CD4-positive, alpha-beta T cell treated with Interferon gamma for 1 hour (primary cell): ENCODE measurements at regions not wholly inside any gene's neighbourhood (a gene's known extent, or its start where the extent isn't known, plus 50 kb on each side); places are given as distances from the start of the nearest gene placed in this dataset.

Experiments used
- DNase-seq: peaks from one replicate; pipeline ENCODE4 v3.0.0-alpha.2; 2020

DNA sequence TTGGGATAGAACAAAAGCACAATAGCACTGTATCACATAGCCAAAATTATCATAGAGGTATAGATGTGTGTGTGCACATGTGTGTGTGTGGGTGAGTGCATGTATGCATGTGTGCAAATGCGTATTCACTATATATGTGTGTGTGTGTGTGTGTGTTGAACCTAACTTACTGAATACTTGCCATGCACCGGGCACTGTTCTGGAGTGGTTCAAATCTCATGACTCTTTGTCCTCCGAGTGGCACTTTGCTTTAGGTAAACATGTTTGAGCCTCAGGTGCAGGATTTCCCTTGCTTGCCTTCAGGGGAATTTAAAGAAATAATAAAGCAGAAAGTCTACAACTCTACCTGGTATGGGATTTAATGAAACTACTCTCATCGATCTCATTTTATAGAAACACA, 183.5 kb upstream of the GDNF start:
- no peak for DNase-seq

DNA sequence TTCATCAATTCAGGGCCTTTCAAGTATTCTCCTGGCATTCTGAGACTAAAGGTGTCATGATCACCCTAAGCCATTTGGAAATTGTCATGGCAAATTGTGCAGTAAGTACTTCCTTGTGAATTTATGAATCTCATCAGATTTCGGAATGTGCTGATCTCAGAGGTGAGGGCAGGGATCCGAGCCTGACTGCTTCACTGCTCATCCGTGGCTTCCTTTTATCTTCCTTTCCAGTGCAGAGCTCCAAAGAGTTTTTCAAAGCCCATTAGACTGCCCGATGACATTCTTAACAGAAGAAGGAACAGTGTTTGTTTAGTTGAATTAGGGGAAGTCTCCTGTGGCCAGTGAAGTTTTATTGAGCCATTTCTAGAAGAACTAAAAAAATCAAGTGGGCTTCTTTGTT, 182.8 kb upstream of the GDNF start:
- no peak for DNase-seq

DNA sequence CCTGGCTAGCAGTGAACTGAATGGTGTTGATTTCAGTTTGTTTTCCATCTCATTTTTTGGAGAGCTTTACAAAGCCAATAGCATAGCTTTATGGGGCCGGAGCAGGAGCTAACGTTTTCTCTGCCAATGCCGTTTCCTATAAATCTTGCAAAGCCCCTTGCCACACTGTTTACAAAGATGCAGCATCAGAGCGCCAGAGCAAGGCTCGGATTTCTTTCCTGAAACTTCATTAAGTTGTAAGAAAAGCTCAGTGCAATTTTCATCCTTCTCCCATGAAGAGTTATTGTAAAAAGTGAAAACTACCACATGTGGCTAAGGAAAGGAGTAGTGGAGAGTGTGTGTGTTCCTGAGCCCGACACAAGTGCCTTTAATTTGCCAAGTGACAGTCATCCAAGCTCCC, 178.2 kb upstream of the GDNF start:
- no peak for DNase-seq

DNA sequence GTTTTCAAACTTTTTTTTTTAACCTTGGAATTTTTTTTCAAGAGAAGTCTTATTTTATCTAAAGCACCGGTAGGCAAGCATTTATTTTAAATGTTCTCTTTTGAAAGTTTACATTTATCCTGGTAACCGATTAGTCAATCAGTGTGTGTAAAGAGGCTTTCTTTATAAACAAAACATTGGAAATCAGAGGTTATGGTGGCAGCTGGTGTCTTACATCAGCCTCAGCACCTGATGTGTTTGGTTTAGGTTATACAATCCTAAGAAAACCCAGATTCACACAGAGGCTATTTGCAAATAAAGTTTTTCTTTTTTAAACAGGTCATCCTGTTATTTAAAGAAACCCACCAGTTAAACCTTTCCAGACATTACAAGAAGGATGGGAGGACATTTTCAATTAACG, 173.3 kb upstream of the GDNF start:
- no peak for DNase-seq

DNA sequence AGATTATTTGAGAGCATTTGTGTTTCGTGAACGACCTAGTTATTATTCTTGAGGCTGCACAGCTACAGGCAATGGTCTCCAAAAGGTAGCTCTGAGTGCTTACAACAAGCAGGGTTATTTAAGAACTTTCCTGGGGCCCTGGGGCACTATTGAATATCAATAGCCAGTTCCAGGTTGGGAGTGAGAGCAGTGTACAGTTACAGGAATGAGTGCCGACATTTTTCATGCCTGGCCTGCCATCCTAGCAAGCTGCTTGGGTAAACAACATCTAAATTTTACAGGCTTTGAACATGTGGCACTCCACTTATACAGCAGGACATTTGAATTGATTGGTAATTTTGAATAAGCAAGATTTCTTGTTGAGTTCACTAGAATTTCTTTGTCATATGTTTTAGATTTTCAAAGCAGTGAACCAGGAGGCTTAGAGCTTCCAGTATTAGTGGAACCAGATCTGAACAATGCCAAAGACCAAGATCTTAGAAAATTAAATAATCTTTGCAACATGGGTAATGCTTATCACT, 171.9 kb upstream of the GDNF start:
- no peak for DNase-seq

DNA sequence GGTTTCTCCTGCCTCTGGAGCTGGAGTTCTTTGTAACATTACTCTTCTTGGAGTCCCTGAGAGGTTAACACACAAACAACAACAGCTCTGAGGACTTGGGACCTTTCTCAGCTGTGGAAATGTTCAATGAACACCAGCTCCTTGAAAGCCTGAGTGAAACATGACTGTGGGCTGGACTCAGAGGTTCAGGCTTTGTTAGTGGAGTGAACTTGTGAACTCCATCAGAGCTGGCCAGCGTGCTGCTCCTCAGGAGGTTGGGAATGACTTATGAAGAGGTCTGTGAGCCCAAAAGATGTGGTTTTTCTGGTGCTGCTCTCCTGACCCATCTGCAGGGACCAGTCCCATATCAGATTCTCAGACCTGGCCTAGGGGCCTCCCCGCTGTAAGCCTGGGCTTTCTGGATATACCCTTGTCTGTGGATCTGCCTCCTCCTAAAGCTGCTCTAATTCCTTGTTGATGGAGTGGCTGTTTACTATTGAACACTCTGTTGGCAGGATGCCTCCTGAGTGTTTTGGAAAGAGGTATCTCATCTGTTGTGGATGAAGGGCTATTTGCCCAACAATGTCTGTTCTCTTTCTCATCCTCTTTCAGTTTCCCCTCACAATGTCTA, 170.0 kb upstream of the GDNF start:
- DNase-seq = no peak

DNA sequence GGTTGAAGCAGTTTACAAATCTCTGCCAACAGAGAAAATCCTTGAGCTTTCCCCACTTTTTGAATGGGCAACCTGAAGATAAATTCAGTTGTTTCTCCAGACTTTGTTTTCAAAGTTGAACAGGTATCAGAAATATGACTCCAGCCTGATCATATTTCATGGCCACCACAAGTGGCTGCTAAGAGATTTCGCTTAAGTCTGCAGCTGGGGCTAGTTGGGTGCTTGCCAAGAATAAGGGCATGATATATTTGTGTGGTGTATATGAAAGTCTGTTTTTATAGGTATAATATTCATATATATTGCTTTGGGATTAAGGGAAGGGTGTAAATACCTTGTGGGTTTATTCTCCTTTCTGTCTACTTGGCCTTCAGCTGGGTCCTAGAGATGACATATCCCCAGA, 168.4 kb upstream of the GDNF start:
- no peak for DNase-seq

DNA sequence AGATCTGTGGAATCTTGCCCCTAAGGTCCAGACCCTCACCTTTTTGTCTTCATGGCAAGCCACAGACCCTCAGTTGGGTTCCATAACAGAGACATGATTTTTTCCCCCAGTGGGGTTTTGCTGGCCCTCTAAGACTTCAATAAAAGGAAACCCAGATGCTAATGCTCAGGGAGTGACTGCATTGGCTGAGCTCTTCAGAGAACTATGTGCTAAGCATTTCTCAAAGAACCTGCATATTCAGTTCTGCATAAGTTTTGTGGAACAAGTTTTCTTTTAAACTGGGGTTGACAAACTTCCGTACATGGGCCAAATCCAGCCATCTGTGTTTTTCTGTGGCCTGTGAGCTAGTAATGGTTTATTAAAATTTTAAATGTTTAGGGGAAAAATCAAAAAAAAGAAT, 159.8 kb upstream of the GDNF start:
- no peak for DNase-seq

DNA sequence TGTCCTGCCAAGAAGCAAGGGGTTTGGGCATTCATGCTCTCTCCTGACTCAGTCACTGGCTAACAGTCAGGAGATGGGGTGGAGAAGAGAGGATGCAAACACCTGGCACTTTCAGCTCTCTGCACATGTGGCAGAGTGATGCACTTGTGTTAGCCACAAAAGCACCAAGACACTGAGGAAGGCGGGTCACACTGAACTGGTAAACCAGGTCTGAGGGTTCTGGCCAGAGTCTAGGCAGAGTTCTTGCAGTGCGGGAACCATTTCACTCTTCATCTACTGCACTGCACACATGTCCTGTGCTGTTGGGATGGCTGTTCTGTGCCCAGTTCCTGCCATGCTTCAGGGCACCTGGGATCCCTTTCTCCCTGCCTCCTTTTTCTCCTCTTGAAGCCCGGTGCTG, 157.1 kb upstream of the GDNF start:
- DNase-seq = no peak

DNA sequence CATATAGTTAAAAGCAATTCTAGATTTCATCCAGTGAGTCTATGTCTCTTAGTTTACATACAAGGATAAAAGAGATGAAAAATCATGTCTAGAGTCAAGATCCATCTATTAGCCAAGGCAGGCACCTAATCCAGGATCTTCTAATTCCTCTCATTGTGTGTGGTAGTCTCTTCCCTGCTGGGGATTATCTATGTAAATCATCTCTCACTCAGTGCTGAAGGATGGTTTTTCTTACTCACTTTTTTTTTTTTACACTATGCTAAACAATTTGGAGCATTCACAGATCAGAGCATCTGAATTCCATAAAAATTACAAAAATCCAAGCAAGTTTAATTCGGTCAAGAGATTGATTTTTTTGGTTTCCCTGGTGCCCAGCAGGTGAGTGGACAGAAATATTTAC, 154.9 kb upstream of the GDNF start:
- no peak for DNase-seq

DNA sequence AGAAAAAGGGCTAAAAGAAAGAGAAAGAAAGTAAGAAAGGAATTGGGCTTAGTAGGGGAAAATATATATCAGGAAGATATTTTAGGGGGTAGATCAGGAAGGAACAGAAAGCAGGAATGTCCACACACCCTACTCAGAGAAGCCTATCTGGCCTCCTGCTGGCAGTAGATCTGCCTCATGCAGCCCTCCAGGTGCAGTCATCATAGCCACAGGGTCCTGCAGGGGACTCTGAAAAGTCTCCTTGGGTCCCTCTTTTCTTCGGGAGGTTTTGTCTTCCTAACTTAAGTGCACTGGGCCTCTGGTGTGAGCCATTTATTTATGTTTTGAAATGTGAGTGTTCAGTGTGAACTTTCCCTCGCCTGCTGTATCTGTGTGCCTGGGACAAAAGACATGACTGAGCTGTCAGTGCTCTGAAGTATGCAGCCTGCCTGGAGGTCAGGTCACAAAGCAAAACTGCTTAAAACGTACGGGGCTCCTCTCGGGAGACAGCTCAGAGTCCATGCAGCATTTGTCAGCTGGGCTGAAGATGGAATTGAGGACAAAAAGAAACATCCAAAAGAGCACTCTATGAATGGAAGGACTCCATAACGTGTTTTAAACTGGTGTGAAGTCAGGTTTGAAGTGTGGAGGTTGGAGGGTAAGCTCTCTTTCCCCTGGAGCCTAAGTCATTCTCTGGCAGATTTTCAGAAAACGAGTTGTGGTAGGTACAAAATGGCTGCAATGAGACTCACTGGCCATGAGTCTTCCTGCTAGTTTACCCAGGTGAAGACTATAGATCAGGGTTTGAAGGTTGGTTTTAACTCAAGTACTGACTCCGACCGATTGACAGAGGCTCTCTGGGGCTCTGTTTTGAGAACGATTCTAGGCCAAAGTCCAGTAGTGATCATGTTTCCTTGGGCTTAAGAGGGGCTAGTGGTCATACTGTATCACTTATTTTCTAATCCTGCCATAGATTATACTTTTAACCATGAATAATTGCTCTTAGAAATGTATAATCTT, 151.8 kb upstream of the GDNF start:
- DNase-seq = no peak

DNA sequence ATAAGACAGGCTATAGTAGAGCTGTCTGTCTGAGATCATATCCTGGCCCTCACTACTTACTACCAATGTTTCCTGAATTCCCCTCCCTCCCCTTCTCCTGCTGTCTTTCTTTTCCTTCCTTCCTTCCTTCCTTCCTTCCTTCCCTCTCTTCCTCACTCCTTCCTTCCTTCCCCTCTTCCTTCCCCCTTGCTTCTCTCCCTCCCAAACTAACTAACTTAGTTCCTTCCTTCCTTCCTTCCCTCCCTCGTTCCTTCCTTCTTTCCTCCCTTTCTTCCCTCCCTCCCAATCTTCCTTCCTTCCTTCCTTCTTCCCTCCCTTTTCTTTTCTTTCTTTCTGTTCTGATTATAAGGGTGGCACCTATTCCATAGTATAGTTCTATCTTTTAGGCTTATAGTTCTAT, 150.0 kb upstream of the GDNF start:
- no peak for DNase-seq

DNA sequence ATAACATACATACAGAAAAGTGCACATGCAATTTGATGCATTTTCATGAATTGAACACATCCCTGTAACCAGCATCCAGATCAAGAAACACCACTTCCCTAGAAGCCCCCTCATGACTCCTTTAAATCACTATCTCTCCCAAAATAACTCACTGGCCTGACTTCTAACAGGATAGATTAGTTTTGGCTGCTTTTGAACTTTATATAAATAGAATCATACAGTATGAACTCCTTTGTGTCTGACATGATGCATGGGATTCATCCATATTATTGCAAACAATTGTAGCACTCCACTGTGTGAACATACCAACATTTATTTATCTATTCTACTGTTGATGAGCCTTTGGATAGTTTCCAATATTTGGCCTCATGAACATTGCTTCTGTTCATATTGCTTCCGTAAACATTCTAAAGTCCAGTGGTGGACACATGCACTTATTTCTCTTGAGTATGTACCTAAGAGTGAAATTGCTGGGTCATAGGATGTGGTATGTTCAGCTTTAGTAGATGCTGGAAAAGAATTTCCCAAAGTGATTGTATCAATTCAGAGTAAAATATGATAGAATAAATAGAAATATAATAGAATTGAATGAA, 148.7 kb upstream of the GDNF start:
- DNase-seq = no peak

DNA sequence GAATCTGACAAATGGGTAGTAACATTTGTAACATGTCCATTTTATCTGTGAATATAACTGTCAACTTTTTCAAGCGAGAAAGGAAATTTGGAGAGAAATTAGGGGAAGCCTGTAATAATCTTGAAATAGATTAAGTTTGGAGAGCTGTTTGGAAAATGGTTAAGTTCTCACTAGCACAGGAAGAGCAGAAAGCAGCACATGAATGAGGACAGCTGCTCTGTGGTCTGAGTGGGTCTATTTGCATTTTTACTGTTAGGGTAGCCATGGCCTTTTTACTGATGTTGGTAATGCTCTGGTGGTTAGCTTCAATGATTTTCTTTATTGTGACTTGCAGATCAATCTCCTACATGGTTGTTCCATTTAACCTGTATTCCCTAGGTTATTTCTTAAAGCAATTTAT, 144.5 kb upstream of the GDNF start:
- DNase-seq = no peak

DNA sequence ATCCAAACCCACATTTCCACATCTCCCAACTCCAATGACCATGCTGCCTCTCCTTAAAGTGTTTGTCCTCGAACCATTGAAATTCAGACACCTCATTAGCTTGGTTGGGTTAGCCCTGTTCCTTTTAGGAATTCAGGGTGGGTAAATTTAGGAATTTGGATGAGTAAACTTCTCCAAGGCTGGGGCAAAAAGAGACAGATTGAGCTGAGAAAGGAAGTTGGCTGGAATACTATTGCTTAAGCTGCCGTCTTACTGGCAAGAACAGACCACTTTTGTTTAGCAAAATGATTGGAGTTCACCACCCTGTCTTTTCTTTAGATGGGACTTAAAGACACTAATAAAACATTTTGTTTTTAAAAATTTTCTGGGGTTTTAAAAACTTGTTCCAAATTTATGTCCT, 143.6 kb upstream of the GDNF start:
- DNase-seq = no peak

DNA sequence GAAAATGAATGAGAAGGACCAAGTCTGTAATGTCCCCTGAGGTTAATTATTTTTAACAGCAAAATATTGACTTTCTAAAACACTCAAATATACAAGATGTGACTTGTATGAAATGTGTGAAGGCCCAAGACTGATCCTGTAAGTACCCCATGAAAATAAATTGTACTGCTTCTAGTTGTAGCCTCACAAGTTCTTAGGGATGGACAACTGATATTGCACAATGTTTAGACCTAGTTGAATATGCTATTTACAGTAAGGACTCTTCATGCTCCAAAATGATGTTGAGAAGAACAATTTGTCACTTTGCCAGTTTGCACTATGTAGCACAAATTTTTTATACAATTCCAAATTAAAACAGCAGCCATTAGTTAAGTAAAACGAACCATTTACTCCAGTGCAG, 139.7 kb upstream of the GDNF start:
- no peak for DNase-seq

DNA sequence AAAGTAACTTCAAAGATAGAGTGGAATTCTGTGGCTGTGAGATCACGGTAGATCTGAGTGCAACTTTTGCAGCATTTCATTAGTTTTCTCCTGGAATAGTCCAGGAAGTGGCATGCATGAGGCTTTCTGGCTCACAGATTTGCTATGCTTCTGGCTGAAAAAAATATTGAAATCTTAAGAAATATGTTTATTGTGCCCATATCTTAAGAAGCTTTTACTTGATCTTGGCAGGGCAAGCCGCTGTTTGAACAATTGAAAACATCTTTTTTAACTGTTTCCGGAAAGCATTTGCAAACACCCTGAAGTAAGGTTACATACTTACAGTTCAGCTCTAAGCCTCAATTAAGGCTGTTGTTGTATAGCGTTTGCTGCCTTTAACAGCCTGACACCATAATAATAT, 135.7 kb upstream of the GDNF start:
- DNase-seq = no peak

DNA sequence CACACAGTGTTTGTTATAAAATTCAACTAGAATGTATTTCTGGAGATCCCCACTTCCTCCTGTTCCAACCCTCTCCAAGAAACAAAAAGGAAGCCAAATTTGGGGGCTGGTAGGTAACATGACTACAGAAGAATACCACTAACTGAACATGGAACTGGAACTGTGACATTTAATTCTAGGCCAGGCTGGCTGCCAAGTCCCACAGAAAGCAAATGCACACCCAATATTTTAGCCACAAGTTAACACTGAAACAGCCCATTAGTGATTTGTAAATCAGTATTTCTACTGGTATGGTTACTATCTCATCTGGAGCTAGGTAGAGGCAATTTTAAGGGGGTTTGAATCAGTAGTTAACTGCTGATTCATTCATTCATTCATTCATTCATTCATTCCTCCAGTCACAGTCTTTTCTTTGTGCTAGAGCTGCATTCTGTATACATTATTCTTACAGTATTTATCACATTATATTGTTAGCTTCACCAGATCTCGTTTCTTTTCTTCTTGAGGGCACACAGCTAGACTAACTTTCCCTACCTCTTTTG, 131.7 kb upstream of the GDNF start:
- no peak for DNase-seq

DNA sequence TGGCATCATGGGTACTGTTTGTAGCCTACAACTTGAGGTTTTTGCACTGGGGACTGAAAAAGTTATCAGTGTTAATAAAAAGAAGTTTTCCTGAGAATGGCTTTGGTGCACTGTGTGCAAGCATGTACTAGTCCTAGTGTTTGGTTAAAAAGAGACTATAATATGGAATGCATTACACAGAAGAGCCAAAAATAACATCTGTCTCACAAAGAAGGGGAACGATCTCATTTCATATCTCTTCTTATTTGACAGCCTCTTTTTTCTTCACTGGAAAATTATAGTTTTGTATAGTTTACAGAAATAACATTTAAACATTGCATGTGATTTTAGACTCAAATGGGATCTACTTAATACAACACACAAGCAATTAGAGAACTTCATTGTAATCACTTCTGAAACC, 127.0 kb upstream of the GDNF start:
- no peak for DNase-seq

DNA sequence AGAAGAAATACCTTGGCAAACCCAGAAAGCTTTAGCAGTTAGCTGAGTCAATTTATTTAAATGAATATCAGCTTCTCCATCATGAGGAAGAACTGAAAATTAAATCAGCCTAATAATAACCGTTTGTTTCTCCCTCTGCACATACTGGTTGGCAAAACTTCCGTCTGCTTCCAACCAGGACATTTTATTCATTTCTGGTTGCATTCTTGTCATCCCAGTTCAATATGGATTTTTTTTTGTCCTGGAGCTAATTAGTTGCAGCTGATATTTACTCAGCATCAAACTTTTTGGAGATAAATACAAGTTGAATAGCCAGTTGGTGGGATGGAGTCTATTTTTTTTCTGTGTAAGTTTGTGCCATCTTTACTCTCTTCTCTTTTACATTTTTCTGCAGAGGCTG, 126.5 kb upstream of the GDNF start:
- DNase-seq = no peak

DNA sequence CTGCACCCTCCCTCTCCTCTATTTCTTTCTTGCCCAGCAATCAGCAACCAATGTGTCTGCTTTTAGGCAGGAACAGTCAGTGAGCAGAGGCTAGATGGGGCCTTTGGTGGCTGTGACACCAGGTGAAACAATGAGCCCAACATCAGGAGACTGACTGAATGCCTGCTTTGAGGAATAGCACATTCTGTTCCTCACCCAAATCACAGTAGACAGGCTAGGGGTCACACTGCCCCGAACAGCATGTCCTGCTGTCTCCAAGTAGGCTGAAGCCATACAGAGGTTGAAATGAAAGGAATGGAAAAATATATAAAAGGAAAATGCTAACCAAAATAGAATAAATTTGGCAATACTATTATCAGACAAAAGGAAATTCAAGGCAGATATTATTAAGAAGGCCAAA, 122.5 kb upstream of the GDNF start:
- no peak for DNase-seq

DNA sequence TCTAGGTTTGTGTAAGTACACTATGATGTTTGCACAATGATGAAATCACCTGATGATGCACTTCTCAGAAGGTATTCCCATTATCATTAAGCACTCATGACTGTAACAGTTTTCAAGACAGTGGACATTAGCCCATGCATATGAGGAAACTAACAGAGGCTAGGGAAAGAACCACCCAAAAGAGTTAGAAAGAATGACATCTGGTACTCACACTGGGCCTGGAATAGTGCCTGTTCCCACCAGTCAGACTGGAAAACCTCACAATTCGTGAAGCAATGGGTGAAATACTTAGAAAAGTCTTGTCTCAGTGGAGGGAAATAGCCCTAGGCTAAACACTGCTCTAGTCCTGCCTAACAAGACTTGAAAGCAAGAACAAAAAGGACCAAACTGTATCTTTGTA, 117.4 kb upstream of the GDNF start:
- no peak for DNase-seq

DNA sequence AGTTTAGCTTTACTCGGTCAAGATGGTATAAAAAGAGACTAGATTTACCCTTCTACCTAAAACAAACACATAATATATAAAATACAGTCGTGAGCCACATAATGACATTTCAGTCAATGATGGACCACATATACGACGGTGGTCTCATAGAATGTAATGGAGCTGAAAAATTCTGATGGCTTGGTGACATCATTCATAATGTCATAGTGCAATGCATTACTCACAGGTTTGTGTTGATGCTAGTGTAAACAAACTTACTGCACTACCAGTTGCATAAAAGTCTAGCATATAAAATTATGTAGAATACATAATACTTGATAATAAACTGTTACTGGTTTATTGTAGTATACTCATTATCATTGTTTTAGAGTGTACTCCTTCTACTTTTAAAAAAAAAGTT, 115.9 kb upstream of the GDNF start:
- DNase-seq = no peak

DNA sequence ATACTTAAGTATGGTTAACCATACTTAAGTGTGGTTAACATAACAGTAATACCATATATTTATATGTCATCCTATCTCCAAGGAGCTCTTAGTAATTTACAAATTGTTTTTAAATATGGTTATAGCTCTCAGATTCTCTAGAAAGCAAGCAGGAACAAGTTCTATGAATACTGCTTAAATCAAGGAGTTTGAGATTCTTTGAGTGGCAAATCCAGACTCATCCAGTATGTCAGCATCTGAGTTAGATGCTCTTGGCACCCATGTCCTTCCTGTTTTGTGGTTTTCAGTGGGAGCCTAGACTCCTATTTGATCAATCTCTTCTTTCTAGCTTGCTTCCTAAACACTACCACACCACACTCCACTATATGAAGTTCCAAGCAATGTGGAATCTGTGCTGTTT, 114.7 kb upstream of the GDNF start:
- no peak for DNase-seq
